Panc1 (cell line): ENCODE measurements at regions not wholly inside any gene's neighbourhood (a gene's known extent, or its start where the extent isn't known, plus 50 kb on each side); places are given as distances from the start of the nearest gene placed in this dataset.

ENCODE experiments used
- ATAC-seq: fragments of 200-7000 bp; cut with Tn5 transposase; 2 replicates; pipeline ENCODE4 v1.9.1; 2020; ENCODE audit warnings: mild to moderate bottlenecking, moderate library complexity
- BruUV-seq: library from RNA; stranded (reverse); fragments of 400-500 nt; replicated peaks from 2 replicates; lab custom pipeline; 2021; lab: Mats Ljungman, UMichigan
- CTCF ChIA-PET: fragments of 300-600 bp; sonication (Branson Sonifier 250); formaldehyde crosslinking; loops from one replicate; lab custom pipeline; 2022; ENCODE audit warnings: antibody characterized with exemption; lab: Charles Lee
- POLR2A ChIA-PET: fragments of 300-600 bp; sonication (Branson Sonifier 250); formaldehyde crosslinking; loops from one replicate; lab custom pipeline; 2022; ENCODE audit warnings: antibody characterized with exemption; lab: Charles Lee
- DNase-seq: peaks from one replicate; pipeline ENCODE4 v3.0.0-alpha.2; 2010; ENCODE audit warnings: low read depth, low spot score
- H3K27ac ChIP-seq: 2 replicates; pipeline ENCODE4 v1.5.1; 2011; ENCODE audit warnings: mild to moderate bottlenecking, low read length, inconsistent platforms
- H3K27me3 ChIP-seq: fragments of 200-500 bp; sonication (Bioruptor generic); 2 replicates; pipeline ENCODE4 v1.6.0; 2014; ENCODE audit warnings: low read length, inconsistent platforms; ENCODE audit not compliant: control insufficient read depth, insufficient read depth
- H3K36me3 ChIP-seq: fragments of 200-500 bp; sonication (Bioruptor generic); 2 replicates; pipeline ENCODE4 v1.5.1; 2014; ENCODE audit warnings: inconsistent platforms, mild to moderate bottlenecking, low read length, moderate library complexity; ENCODE audit not compliant: control insufficient read depth, insufficient read depth
- H3K4me1 ChIP-seq: 2 replicates; pipeline ENCODE4 v1.5.1; 2011; ENCODE audit warnings: inconsistent platforms, mild to moderate bottlenecking, low read length, moderate library complexity; ENCODE audit not compliant: control insufficient read depth, insufficient read depth
- H3K4me3 ChIP-seq, 2 experiments: 2 replicates each; pipeline ENCODE4 v1.5.1; 2011 to 2012; ENCODE audit warnings: low read depth in 2 of 2, low read length in 2 of 2, mild to moderate bottlenecking in 2 of 2, inconsistent platforms in 1 of 2, moderate library complexity in 1 of 2
- H3K9me3 ChIP-seq: fragments of 200-500 bp; sonication (Bioruptor generic); 2 replicates; pipeline ENCODE4 v1.5.1; 2014; ENCODE audit warnings: low read depth, mild to moderate bottlenecking, inconsistent platforms, low read length, moderate library complexity; ENCODE audit not compliant: control insufficient read depth, insufficient read depth
- POLR2AphosphoS5 ChIP-seq: IDR thresholded peaks from 2 replicates; pipeline ENCODE4 v1.6.1; 2012; ENCODE audit warnings: mild to moderate bottlenecking, low read depth, low read length, moderate library complexity
- SIN3A ChIP-seq: IDR thresholded peaks from 2 replicates; pipeline ENCODE4 v1.6.1; 2012; ENCODE audit warnings: low read depth, mild to moderate bottlenecking, low read length, moderate library complexity, borderline replicate concordance; ENCODE audit not compliant: insufficient read depth
- TCF7L2 ChIP-seq: IDR thresholded peaks from 2 replicates; pipeline ENCODE4 v1.6.1; 2011; ENCODE audit warnings: mild to moderate bottlenecking, low read depth, low read length, inconsistent platforms
- in situ Hi-C: cut with HindIII; loops from 2 replicates; pipeline ENCODE4 v1.10.0; 2016; ENCODE audit warnings: low sequenced_read_pairs, low pct_unique_long_range_greater_than_20kb
- intact Hi-C: fragments of 100-400 bp; cut with micrococcal nuclease; formaldehyde crosslinking; loops from one replicate; pipeline ENCODE4 v1.10.0; 2022; ENCODE audit not compliant: unreplicated experiment
- TF ChIP-seq, protein P1 (sequence below), 2 experiments: IDR thresholded peaks; 2 replicates each; pipeline ENCODE4 v1.6.1; 2011 to 2012; ENCODE audit warnings: low read depth in 2 of 2, control low read depth in 1 of 2, low read length in 1 of 2, mild to moderate bottlenecking in 1 of 2, moderate library complexity in 1 of 2; ENCODE audit not compliant: insufficient read depth in 1 of 2
- TF ChIP-seq, protein P2 (sequence below): fragments of 450-650 bp; IDR thresholded peaks from 2 replicates; pipeline ENCODE4 v1.5.1; 2017; ENCODE audit warnings: mild to moderate bottlenecking

DNA sequence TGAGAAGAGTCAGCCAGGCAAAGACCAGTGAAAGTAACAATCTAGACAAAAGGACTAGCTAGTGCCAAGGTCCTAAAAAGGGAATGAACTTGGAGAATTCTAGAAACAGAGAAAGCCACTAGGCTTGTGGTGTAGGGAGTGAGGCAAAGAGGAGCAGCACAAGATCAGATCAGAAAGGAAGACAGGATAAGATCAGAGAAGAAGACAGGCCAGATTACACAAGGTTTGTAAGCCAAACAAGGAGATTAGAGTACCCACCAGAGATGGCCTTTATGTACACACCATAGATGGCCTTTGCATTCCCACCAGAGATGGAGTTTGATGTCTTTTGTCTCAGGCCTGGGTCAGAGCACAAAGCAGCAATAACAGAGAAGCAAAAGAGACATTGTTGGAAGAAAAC is 105.6 kb upstream of the PLCB4 start:
- no TSS peak for BruUV-seq
- intact Hi-C loops (no loop called here), in situ Hi-C loops (no loop called here)
- TF ChIP-seq, protein P1, sequence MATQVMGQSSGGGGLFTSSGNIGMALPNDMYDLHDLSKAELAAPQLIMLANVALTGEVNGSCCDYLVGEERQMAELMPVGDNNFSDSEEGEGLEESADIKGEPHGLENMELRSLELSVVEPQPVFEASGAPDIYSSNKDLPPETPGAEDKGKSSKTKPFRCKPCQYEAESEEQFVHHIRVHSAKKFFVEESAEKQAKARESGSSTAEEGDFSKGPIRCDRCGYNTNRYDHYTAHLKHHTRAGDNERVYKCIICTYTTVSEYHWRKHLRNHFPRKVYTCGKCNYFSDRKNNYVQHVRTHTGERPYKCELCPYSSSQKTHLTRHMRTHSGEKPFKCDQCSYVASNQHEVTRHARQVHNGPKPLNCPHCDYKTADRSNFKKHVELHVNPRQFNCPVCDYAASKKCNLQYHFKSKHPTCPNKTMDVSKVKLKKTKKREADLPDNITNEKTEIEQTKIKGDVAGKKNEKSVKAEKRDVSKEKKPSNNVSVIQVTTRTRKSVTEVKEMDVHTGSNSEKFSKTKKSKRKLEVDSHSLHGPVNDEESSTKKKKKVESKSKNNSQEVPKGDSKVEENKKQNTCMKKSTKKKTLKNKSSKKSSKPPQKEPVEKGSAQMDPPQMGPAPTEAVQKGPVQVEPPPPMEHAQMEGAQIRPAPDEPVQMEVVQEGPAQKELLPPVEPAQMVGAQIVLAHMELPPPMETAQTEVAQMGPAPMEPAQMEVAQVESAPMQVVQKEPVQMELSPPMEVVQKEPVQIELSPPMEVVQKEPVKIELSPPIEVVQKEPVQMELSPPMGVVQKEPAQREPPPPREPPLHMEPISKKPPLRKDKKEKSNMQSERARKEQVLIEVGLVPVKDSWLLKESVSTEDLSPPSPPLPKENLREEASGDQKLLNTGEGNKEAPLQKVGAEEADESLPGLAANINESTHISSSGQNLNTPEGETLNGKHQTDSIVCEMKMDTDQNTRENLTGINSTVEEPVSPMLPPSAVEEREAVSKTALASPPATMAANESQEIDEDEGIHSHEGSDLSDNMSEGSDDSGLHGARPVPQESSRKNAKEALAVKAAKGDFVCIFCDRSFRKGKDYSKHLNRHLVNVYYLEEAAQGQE (IDR thresholded peaks at IDR 0.05; ENCODE audit: insufficient read depth in 1 of 2, low read depth in 2 of 2, low read length in 1 of 2) = no peak
- no peak for TF ChIP-seq SIN3A
- ATAC-seq (no peak), DNase-seq (no peak)
- ChIA-PET CTCF (no interaction called here), POLR2A (no interaction called here)
- Histone ChIP-seq H3K27ac (no peak overlapping the region), H3K36me3 (no peaks in the 10 kb centered on the region), H3K27me3 (no peaks in the 10 kb centered on the region), H3K4me3 (no peak overlapping the region), H3K9me3 (no peaks in the 10 kb centered on the region), H3K4me1 (no peaks in the 10 kb centered on the region)

DNA sequence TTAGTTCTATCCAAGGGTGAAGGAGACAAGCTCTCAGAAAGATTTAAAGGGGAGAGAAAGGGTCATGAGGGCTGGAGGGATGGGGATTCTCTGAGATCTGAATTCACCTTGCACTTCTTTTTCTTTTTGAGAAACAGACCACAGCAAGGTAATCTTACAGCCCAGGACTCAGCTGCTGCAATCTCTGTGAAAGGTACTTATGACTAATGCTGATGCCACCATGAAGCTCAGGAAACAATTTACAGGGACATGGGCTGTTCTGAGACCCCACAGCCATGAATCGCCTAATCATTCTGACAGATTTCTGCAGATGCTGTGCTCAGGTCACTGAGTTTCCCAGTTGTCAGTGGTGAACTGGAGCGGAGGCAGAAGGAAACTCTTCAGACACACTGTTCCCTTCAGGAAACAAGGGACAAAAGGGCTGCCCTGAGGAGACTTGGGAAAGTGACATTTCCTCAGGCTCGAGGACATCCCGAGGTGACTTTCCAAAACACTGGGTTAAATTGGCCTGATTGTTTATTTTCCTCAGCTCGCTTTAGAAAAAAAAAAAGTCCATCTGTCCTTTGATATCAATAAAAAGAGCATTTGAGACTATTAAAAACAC is 103.8 kb upstream of the PLCB4 start:
- Histone ChIP-seq H3K27me3 (no peaks in the 10 kb centered on the region), H3K36me3 (no peaks in the 10 kb centered on the region), H3K4me3 (no peak overlapping the region), H3K27ac (no peak overlapping the region), H3K4me1 (no peaks in the 10 kb centered on the region), H3K9me3 (no peaks in the 10 kb centered on the region)
- in situ Hi-C loops = no loop called here
- DNase-seq (no peak), ATAC-seq (no peak)
- intact Hi-C loops = no loop called here
- BruUV-seq = no TSS peak
- TF ChIP-seq SIN3A (no peak), TCF7L2 (no peak), POLR2AphosphoS5 (no peak)
- TF ChIP-seq, protein P1 (IDR thresholded peaks at IDR 0.05; ENCODE audit: insufficient read depth in 1 of 2, low read depth in 2 of 2, low read length in 1 of 2) = no peak
- TF ChIP-seq, protein P2, sequence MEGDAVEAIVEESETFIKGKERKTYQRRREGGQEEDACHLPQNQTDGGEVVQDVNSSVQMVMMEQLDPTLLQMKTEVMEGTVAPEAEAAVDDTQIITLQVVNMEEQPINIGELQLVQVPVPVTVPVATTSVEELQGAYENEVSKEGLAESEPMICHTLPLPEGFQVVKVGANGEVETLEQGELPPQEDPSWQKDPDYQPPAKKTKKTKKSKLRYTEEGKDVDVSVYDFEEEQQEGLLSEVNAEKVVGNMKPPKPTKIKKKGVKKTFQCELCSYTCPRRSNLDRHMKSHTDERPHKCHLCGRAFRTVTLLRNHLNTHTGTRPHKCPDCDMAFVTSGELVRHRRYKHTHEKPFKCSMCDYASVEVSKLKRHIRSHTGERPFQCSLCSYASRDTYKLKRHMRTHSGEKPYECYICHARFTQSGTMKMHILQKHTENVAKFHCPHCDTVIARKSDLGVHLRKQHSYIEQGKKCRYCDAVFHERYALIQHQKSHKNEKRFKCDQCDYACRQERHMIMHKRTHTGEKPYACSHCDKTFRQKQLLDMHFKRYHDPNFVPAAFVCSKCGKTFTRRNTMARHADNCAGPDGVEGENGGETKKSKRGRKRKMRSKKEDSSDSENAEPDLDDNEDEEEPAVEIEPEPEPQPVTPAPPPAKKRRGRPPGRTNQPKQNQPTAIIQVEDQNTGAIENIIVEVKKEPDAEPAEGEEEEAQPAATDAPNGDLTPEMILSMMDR = no peak
- CTCF ChIA-PET = no interaction called here
- POLR2A ChIA-PET = no interaction called here
